AG20443 (cell line): ENCODE measurements at regions not wholly inside any gene's neighbourhood (a gene's known extent, or its start where the extent isn't known, plus 50 kb on each side); places are given as distances from the start of the nearest gene placed in this dataset.
"Not testable (repeated sequence)": the region's sequence is repeated elsewhere in the genome, so short reads cannot be mapped to it uniquely, and the experiment has no call there.

Source experiments
- DNase-seq: peaks from one replicate; pipeline ENCODE4 v3.0.0; 2012; ENCODE audit warnings: low spot score, mixed read lengths

DNA sequence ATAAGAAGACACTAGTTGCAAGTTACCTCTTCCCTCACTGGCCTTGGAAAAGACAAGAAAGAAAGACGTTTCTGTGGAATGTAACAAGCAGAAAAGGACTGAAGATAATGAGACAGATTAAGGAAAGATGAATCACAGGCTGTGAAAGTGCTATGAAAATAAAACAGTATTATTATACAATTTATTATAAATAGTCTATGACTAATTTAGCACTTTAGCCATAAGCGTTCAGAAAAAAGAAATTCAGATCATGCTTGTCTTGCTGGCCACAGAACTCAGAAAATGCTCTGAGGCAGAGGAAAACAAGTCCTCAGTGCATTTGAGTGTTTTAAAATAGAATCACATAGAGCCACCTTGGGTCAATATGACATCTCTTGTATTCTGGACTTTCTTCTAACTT lies 174.8 kb upstream of the NBPF9 start:
- not testable (repeated sequence) for DNase-seq

DNA sequence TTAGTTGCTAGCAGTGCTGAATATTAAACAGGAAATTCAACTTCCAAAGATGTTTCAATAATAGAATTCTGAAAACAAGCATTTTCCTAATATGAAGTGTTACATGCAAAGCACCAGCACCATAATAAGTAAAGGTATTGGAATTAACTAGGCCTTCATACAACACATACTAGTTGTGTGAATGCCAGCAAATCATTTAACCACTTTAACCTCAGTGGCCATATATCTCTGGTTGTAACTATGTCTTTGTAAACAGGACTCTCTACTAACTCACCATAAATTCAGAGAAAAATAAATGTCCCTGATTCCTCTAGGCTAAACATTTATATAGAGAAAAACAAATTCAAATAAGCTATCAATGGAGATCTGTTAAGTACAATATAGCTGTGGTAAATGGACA lies 175.7 kb upstream of the NBPF9 start:
- not testable (repeated sequence) for DNase-seq

GRCh38 chr1:149279512-149279911 lies 176.2 kb upstream of the NBPF9 start:
- not testable (repeated sequence) for DNase-seq

DNA sequence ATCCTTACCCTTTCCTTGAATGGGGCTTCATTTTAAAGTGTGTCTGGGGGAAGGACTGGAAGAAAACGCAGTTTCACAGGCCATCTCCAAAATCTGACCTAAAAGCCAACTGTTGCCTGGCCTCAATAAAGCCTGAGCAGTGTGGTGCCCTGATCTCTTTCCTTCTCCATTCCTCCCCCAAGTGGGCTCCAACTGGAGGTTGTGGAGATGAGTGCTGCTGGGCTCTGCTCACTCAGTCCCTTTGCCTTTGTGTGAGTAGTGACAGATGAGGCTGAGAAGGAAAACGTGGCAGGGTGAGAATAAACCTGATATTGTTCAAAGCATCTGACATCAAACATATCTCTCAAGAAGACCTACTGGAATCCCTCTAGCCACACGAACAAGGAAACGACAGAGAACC lies 181.4 kb upstream of the NBPF9 start:
- not testable (repeated sequence) for DNase-seq

GRCh38 chr1:149285205-149285604 lies 181.9 kb upstream of the NBPF9 start:
- not testable (repeated sequence) for DNase-seq

GRCh38 chr1:149285638-149286037 lies 182.3 kb upstream of the NBPF9 start:
- DNase-seq = not testable (repeated sequence)

GRCh38 chr1:149288580-149288979 lies 185.2 kb upstream of the NBPF9 start:
- DNase-seq = not testable (repeated sequence)

- DNase-seq = not testable (repeated sequence)
Measured at GRCh38 chr1:149300478-149301218, 174.2 kb upstream of the NBPF19 start.

DNA sequence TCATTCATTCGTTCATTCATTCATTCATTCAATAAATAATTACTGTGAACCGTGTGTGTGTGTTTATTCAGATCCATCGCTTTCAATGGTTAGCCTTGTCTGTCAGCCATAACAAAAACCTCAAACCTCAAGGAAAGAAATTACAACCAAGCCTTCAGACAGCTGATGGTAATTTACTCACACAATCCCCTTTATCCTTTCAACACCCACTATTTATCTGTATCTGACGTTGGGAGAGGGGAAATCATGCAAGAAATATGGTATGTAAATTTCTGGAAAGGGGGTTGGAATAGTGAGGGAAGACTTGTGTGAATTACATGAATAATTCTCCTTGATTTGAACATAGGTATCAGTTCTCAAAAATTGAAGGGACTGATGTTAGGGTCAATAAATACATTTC lies 173.6 kb upstream of the NBPF19 start:
- not testable (repeated sequence) for DNase-seq

DNA sequence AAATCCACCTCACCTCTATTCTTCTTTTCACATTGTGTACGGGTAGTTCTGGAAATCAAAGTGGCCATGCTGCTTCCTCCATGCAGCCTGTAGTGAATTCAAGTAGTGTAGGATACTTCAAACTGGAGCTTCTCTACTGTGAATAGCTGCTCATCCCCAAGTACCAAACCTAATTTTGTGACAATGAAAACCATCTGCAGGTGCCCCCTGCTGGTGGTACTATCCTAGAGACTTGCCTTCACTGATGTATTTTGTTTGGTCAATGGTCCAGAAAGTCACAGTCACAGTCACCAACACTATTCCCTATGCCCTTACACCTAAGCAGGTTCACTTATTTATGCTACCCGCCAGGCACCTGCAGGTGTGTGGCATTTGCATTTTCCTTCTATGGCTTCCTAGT lies 170.0 kb upstream of the NBPF19 start:
- DNase-seq = not testable (repeated sequence)

- DNase-seq = not testable (repeated sequence)
Measured at GRCh38 chr1:149307640-149308039, 167.2 kb upstream of the NBPF19 start.

GRCh38 chr1:149314921-149315320 lies 159.9 kb upstream of the NBPF19 start:
- not testable (repeated sequence) for DNase-seq

- not testable (repeated sequence) for DNase-seq
Measured at GRCh38 chr1:149320971-149321731, 153.7 kb upstream of the NBPF19 start.

- not testable (repeated sequence) for DNase-seq
Measured at GRCh38 chr1:149321732-149322016, 153.2 kb upstream of the NBPF19 start.

- not testable (repeated sequence) for DNase-seq
Measured at GRCh38 chr1:149330081-149330335, 144.8 kb upstream of the NBPF19 start.

GRCh38 chr1:149336082-149336481 lies 138.8 kb upstream of the NBPF19 start:
- DNase-seq = not testable (repeated sequence)

GRCh38 chr1:149338221-149338691 lies 136.6 kb upstream of the NBPF19 start:
- DNase-seq = not testable (repeated sequence)

DNA sequence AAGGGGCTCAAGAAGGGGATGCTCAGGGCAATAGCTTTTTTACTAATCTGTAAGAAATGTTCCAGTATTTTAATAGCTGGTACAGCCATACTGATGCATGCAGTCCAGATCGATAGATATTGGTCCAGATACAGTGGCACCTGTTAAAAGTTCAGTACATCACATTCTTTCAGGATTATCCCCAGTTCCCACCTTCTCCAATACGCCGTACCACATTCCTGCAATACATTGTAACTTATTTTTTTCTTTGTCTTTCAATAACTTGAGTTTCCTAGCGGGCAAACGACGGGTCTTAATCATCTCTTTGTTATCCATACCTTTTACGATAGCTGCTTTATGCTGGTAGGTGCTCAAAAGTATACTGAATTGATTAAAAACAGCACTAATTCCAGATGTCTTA lies 136.1 kb upstream of the NBPF19 start:
- not testable (repeated sequence) for DNase-seq

- DNase-seq = not testable (repeated sequence)
Measured at GRCh38 chr1:149349448-149349847, 125.4 kb upstream of the NBPF19 start.

GRCh38 chr1:149352205-149352604 lies 122.6 kb upstream of the NBPF19 start:
- DNase-seq = not testable (repeated sequence)

DNA sequence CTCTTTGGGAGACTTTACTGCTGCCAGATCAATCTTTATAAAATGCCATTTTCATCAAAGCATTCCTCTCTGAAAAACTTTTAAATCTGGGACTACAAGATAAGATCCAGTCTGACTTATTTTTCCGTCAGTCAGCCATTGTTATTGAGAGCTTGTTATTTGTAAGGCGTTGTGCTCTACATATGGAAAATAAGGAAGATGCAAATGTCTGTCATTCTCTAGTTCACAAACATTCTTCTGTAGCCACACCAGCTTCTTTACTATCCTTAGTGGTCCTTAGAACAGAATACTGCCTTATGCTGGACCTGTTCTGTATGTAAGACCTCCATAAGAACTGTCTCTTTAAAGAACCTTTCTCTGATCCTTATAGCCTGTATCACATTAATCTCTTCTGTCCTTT lies 120.3 kb upstream of the NBPF19 start:
- DNase-seq = not testable (repeated sequence)

- not testable (repeated sequence) for DNase-seq
Measured at GRCh38 chr1:149355748-149356147, 119.1 kb upstream of the NBPF19 start.

DNA sequence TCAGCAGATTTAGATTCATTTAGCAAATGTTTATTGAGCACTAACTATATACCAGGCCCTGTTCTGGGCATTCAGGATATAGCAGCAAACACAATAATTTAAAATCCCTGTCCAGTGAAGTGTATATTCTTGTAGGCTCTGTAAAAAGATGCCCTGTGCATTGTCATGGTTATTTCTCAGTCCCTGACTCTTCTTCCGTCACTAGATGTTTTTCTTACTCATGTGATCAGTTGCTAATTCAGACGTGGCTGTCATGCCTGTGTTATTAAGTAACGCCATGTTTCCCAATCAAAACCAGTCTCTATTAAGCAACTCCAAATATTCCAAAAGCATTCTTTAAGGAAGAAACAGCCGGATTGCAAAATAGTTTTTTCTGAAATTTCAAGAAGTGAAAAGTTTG lies 118.7 kb upstream of the NBPF19 start:
- DNase-seq = not testable (repeated sequence)
